ENCODE measurements at regions not wholly inside any gene's neighbourhood (a gene's known extent, or its start where the extent isn't known, plus 50 kb on each side); places are given as distances from the start of the nearest gene placed in this dataset.
"Not testable (repeated sequence)": the region's sequence is repeated elsewhere in the genome, so short reads cannot be mapped to it uniquely, and the experiment has no call there.

DNA sequence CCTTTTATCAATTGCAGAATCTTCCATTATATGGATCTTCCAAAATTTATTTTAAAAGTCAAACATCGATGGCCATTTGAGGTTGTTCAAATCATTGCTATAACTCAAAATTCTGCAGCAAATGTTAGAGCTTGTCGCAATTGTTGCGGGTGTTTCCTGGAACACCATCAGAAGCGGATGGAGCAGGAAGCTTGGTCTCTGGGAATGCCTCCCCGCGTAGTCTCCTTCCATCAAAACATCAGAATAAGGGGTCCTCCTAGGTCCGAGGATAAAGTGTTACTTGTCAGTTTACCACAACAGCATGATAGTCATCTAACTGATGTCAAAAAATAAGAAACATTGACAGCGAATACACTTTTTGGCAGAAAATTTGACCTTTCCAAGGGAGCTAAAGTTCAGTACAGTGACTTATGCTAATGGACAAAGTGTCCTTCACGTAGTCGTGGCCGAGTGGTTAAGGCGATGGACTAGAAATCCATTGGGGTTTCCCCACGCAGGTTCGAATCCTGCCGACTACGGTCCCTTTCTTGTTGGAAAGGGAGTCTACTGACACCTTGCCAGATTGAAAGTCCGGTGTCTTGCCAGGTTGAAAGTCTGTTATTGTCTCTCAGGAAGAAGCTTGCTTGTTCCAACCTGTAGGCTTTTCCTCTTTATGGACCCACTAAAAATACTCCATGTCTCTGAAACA is 59.0 kb upstream of the ZNF184 start:
- Mint-ChIP-seq H3K9me3 (peaks cover 3% of the 10 kb centered on the region), H3K4me1 (no peaks in the 10 kb centered on the region), H3K27me3 (peaks cover 51% of the 10 kb centered on the region), H3K36me3 (ENCODE audit: low read depth) (no peaks in the 10 kb centered on the region), H3K4me3 (no peak overlapping the region), H3K27ac (no peak overlapping the region)
- TF ChIP-seq, protein P1, sequence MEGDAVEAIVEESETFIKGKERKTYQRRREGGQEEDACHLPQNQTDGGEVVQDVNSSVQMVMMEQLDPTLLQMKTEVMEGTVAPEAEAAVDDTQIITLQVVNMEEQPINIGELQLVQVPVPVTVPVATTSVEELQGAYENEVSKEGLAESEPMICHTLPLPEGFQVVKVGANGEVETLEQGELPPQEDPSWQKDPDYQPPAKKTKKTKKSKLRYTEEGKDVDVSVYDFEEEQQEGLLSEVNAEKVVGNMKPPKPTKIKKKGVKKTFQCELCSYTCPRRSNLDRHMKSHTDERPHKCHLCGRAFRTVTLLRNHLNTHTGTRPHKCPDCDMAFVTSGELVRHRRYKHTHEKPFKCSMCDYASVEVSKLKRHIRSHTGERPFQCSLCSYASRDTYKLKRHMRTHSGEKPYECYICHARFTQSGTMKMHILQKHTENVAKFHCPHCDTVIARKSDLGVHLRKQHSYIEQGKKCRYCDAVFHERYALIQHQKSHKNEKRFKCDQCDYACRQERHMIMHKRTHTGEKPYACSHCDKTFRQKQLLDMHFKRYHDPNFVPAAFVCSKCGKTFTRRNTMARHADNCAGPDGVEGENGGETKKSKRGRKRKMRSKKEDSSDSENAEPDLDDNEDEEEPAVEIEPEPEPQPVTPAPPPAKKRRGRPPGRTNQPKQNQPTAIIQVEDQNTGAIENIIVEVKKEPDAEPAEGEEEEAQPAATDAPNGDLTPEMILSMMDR (IDR thresholded peaks at IDR 0.05), result no peak
- ChIA-PET POLR2A (no interaction called here), CTCF (no interaction called here)
- no peak for ATAC-seq (ENCODE audit: low read depth)
- DNase-seq, result no peak
- intact Hi-C loops (cut with micrococcal nuclease), result no loop called here

DNA sequence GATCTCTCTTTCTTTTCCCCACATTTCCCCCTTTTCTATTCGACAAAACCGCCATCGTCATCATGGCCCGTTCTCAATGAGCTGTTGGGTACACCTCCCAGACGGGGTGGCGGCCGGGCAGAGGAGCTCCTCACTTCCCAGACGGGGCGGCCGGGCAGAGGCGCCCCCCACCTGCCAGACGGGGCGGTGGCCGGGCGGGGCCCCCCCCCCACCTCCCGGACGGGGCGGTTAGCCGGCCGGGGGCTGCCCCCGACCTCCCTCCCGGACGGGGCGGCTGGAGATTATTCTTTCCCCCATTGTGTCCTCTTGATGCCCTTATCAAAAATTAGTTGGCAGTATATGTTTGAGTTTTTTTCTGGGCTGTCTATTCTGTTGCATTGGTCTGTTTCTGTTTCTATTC is 56.9 kb upstream of the ZNF184 start:
- H3K4me3 Mint-ChIP-seq; H3K36me3 Mint-ChIP-seq (ENCODE audit: low read depth); DNase-seq; H3K4me1 Mint-ChIP-seq; H3K27ac Mint-ChIP-seq; POLR2A ChIA-PET; H3K9me3 Mint-ChIP-seq; ATAC-seq (ENCODE audit: low read depth); CTCF ChIA-PET; intact Hi-C loops (cut with micrococcal nuclease): not testable (repeated sequence)
- H3K27me3 Mint-ChIP-seq, result peaks cover 38% of the 10 kb centered on the region

DNA sequence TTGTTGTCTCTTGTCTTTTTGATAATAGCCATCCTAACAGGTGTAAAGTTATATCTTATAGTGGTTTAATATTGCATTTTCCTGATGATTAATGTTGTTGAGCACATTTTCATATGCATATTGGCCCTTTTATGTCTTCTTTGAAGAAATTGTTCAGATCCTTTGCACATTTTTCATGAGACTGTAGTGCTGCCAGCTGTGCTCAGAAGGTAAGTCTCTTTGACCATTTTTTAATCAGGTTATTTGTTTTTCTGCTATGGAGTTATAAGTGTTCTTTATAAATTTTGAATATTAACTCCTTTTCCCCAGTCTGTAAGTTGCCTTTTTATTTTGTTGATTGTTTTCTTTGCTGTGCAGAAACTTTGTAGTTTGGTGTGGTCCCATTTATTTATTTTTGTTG is 55.8 kb upstream of the ZNF184 start:
- H3K4me3 Mint-ChIP-seq, result no peak overlapping the region
- TF ChIP-seq, protein P1 (IDR thresholded peaks at IDR 0.05), result no peak
- H3K4me1 Mint-ChIP-seq, result no peaks in the 10 kb centered on the region
- no peaks in the 10 kb centered on the region for H3K36me3 Mint-ChIP-seq (ENCODE audit: low read depth)
- peaks cover 3% of the 10 kb centered on the region for H3K9me3 Mint-ChIP-seq
- no peak for ATAC-seq (ENCODE audit: low read depth)
- H3K27ac Mint-ChIP-seq, result no peak overlapping the region
- no peak for DNase-seq
- intact Hi-C loops (cut with micrococcal nuclease), result no loop called here
- H3K27me3 Mint-ChIP-seq, result peaks cover 36% of the 10 kb centered on the region
- CTCF ChIA-PET, result no interaction called here
- POLR2A ChIA-PET, result no interaction called here
